Esophagus muscularis mucosa (tissue), 4 donors: ENCODE measurements at regions not wholly inside any gene's neighbourhood (a gene's known extent, or its start where the extent isn't known, plus 50 kb on each side); places are given as distances from the start of the nearest gene placed in this dataset.

ENCODE experiments used
- DNase-seq: peaks from one replicate; pipeline ENCODE4 v3.0.0-alpha.2; 2017; ENCODE audit errors: extremely low spot score
- H3K27ac ChIP-seq, 4 donors: fragments of 200-600 bp; sonication (generic); replicated peaks in 1 of 4; 1 replicate in 3 of 4; 2 replicates in 1 of 4; pipeline ENCODE4 v1.5.1; 2016 to 2019; ENCODE audit warnings: mild to moderate bottlenecking in 1 of 4
- H3K27me3 ChIP-seq, 4 donors: fragments of 200-600 bp; sonication (generic); one replicate each; pipeline versions ENCODE4 v1.5.1 to v1.6.0; 2016 to 2019
- H3K36me3 ChIP-seq, 4 donors: fragments of 200-600 bp; sonication (generic); one replicate each; pipeline ENCODE4 v1.5.1; 2016 to 2019
- H3K4me1 ChIP-seq, 4 donors: fragments of 200-600 bp; sonication (generic); one replicate each; pipeline ENCODE4 v1.5.1; 2016 to 2019
- H3K4me3 ChIP-seq, 4 donors: fragments of 200-600 bp; sonication (generic); 1 replicate in 2 of 4; 2 replicates in 2 of 4; pipeline ENCODE4 v1.5.1; 2016 to 2019; ENCODE audit warnings: mild to moderate bottlenecking in 4 of 4, moderate library complexity in 1 of 4
- H3K9me3 ChIP-seq, 4 donors: fragments of 200-600 bp; sonication (generic); 1 replicate in 3 of 4; 2 replicates in 1 of 4; pipeline ENCODE4 v1.5.1; 2016 to 2019
- CTCF ChIP-seq, 3 experiments: fragments of 200-600 bp in 2 of 3; fragments of 450-650 bp in 1 of 3; sonication (generic) in 2 of 3; IDR thresholded peaks; one replicate each; pipeline ENCODE4 v1.5.1; 2017 to 2019; ENCODE audit warnings: antibody characterized with exemption in 3 of 3, mild to moderate bottlenecking in 2 of 3, moderate library complexity in 1 of 3
- EP300 ChIP-seq: sonication (generic); formaldehyde crosslinking; IDR thresholded peaks from one replicate; pipeline ENCODE4 v1.6.1; 2017; ENCODE audit warnings: antibody characterized with exemption
- POLR2A ChIP-seq: fragments of 450-650 bp; IDR thresholded peaks from one replicate; pipeline ENCODE4 v1.6.1; 2017; ENCODE audit warnings: antibody characterized with exemption, moderate library complexity, mild to moderate bottlenecking, low read depth
- POLR2AphosphoS5 ChIP-seq, 2 donors: sonication (generic); formaldehyde crosslinking; IDR thresholded peaks; one replicate each; pipeline ENCODE4 v1.6.1; 2017; ENCODE audit warnings: antibody characterized with exemption in 2 of 2
- WGBS: methylation state at CpG from one replicate; pipeline ENCODE4 v1.1.5; 2018; 5-methylcytosine and 5-hydroxymethylcytosine counted together
- intact Hi-C: fragments of 100-400 bp; cut with DNase I; formaldehyde crosslinking; loops from one replicate; pipeline ENCODE4 v1.15.1; 2023

- Histone ChIP-seq H3K36me3 (no peaks in the 10 kb centered on the region), H3K4me1 (no peaks in the 10 kb centered on the region), H3K9me3 (no peaks in the 10 kb centered on the region), H3K27me3 (no peaks in the 10 kb centered on the region), H3K27ac (no peak overlapping the region), H3K4me3 (no peak overlapping the region)
- WGBS = 75% methylated on average over 5 of the region's 5 CpGs
- TF ChIP-seq CTCF (IDR thresholded peaks at IDR 0.05) (no peak), POLR2AphosphoS5 (IDR thresholded peaks at IDR 0.05) (no peak), EP300 (no peak), POLR2A (no peak)
- DNase-seq = no peak
- intact Hi-C loops = no loop called here
Measured at GRCh38 chr10:128498746-128499145, 372.5 kb upstream of the MKI67 start.

- Histone ChIP-seq H3K27me3 (no peaks in the 10 kb centered on the region), H3K36me3 (no peaks in the 10 kb centered on the region), H3K4me3 (no peak overlapping the region), H3K4me1 (no peaks in the 10 kb centered on the region), H3K27ac (no peak overlapping the region), H3K9me3 (no peaks in the 10 kb centered on the region)
- 96% methylated on average over 4 of the region's 13 CpGs for WGBS
- DNase-seq = no peak
- no peak for TF ChIP-seq POLR2AphosphoS5 (IDR thresholded peaks at IDR 0.05)
- no peak for TF ChIP-seq POLR2A
- TF ChIP-seq CTCF (IDR thresholded peaks at IDR 0.05) = no peak
- no peak for TF ChIP-seq EP300
- intact Hi-C loops = no loop called here
Measured at GRCh38 chr10:128499486-128499885, 373.3 kb upstream of the MKI67 start.

- H3K4me3 ChIP-seq = no peak overlapping the region
- H3K27ac ChIP-seq = no peak overlapping the region
- H3K36me3 ChIP-seq = no peaks in the 10 kb centered on the region
- intact Hi-C loops = no loop called here
- no peaks in the 10 kb centered on the region for H3K9me3 ChIP-seq
- 96% methylated on average over 8 of the region's 12 CpGs for WGBS
- H3K27me3 ChIP-seq = no peaks in the 10 kb centered on the region
- TF ChIP-seq POLR2AphosphoS5 (IDR thresholded peaks at IDR 0.05) (no peak), EP300 (no peak), POLR2A (no peak)
- no peak for DNase-seq
- H3K4me1 ChIP-seq = no peaks in the 10 kb centered on the region
Measured at GRCh38 chr10:128499956-128500355, 373.7 kb upstream of the MKI67 start.

- WGBS = 95% methylated on average over 17 of the region's 18 CpGs
- H3K4me1 ChIP-seq = no peaks in the 10 kb centered on the region
Measured at GRCh38 chr10:128500642-128501041, 374.4 kb upstream of the MKI67 start.

GRCh38 chr10:128505346-128505745 is 379.1 kb upstream of the MKI67 start:
- intact Hi-C loops = no loop called here
- TF ChIP-seq CTCF (IDR thresholded peaks at IDR 0.05) (no peak), POLR2A (no peak)
- WGBS = 81% methylated on average over 6 of the region's 6 CpGs
- H3K36me3 ChIP-seq = no peaks in the 10 kb centered on the region
- no peaks in the 10 kb centered on the region for H3K4me1 ChIP-seq
- H3K4me3 ChIP-seq = no peak overlapping the region
- no peaks in the 10 kb centered on the region for H3K9me3 ChIP-seq
- H3K27ac ChIP-seq = no peak overlapping the region
- H3K27me3 ChIP-seq = peaks cover 0 to 6% (median 0%) of the 10 kb centered on the region in 4 donors
- no peak for DNase-seq

More at GRCh38 chr10:128500642-128501041, 374.4 kb upstream of the MKI67 start:
- intact Hi-C loops = no loop called here
- Histone ChIP-seq H3K27me3 (no peaks in the 10 kb centered on the region), H3K27ac (no peak overlapping the region), H3K4me3 (no peak overlapping the region), H3K9me3 (no peaks in the 10 kb centered on the region), H3K36me3 (no peaks in the 10 kb centered on the region)
- DNase-seq = no peak
- TF ChIP-seq CTCF (IDR thresholded peaks at IDR 0.05) (no peak), EP300 (no peak), POLR2A (no peak), POLR2AphosphoS5 (IDR thresholded peaks at IDR 0.05) (no peak)
